Uterus (tissue), 2 donors: ENCODE measurements at regions not wholly inside any gene's neighbourhood (a gene's known extent, or its start where the extent isn't known, plus 50 kb on each side); places are given as distances from the start of the nearest gene placed in this dataset.

ENCODE experiments used
- POLR2A ChIP-seq, 2 donors: fragments of 450-650 bp; IDR thresholded peaks; one replicate each; pipeline ENCODE4 v1.6.1; 2016; ENCODE audit warnings: antibody characterized with exemption in 2 of 2, mild to moderate bottlenecking in 1 of 2, moderate library complexity in 1 of 2
- TF ChIP-seq, protein P1 (sequence below), 4 experiments: fragments of 200-600 bp in 2 of 4; fragments of 450-650 bp in 2 of 4; sonication (generic) in 2 of 4; IDR thresholded peaks; one replicate each; pipeline ENCODE4 v1.5.1; 2016 to 2019; ENCODE audit warnings: antibody characterized with exemption in 4 of 4, mild to moderate bottlenecking in 2 of 4, moderate library complexity in 1 of 4

GRCh38 chr13:28579322-28579721 lies 79.6 kb upstream of the POMP start:
- TF ChIP-seq, protein P1, sequence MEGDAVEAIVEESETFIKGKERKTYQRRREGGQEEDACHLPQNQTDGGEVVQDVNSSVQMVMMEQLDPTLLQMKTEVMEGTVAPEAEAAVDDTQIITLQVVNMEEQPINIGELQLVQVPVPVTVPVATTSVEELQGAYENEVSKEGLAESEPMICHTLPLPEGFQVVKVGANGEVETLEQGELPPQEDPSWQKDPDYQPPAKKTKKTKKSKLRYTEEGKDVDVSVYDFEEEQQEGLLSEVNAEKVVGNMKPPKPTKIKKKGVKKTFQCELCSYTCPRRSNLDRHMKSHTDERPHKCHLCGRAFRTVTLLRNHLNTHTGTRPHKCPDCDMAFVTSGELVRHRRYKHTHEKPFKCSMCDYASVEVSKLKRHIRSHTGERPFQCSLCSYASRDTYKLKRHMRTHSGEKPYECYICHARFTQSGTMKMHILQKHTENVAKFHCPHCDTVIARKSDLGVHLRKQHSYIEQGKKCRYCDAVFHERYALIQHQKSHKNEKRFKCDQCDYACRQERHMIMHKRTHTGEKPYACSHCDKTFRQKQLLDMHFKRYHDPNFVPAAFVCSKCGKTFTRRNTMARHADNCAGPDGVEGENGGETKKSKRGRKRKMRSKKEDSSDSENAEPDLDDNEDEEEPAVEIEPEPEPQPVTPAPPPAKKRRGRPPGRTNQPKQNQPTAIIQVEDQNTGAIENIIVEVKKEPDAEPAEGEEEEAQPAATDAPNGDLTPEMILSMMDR (IDR thresholded peaks at IDR 0.05) = no peak
- no peak for TF ChIP-seq POLR2A (IDR thresholded peaks at IDR 0.05)
